Skeletal muscle tissue (tissue), 3 donors: ENCODE measurements at regions not wholly inside any gene's neighbourhood (a gene's known extent, or its start where the extent isn't known, plus 50 kb on each side); places are given as distances from the start of the nearest gene placed in this dataset.
"Not testable (repeated sequence)": the region's sequence is repeated elsewhere in the genome, so short reads cannot be mapped to it uniquely, and the experiment has no call there.

Experiments used
- H3K27ac ChIP-seq: one replicate; pipeline ENCODE4 v1.7.0; 2013; ENCODE audit warnings: mild to moderate bottlenecking, low read depth, low read length, inconsistent platforms
- H3K27me3 ChIP-seq, 3 donors: one replicate each; pipeline ENCODE4 v1.7.0; 2013; ENCODE audit warnings: low read length in 3 of 3; ENCODE audit not compliant: control insufficient read depth in 3 of 3, insufficient read depth in 3 of 3
- H3K36me3 ChIP-seq, 3 donors: one replicate each; pipeline ENCODE4 v1.7.0; 2013; ENCODE audit warnings: low read length in 3 of 3; ENCODE audit not compliant: control insufficient read depth in 3 of 3, insufficient read depth in 3 of 3
- H3K4me1 ChIP-seq, 3 donors: one replicate each; pipeline ENCODE4 v1.7.0; 2013; ENCODE audit warnings: low read length in 3 of 3, mild to moderate bottlenecking in 3 of 3; ENCODE audit not compliant: control insufficient read depth in 3 of 3, insufficient read depth in 3 of 3
- H3K4me3 ChIP-seq, 3 donors: one replicate each; pipeline ENCODE4 v1.7.0; 2013; ENCODE audit warnings: low read length in 3 of 3
- H3K9ac ChIP-seq, 3 donors: one replicate each; pipeline ENCODE4 v1.7.0; 2013; ENCODE audit warnings: low read length in 3 of 3, mild to moderate bottlenecking in 3 of 3, moderate library complexity in 2 of 3, low read depth in 1 of 3
- H3K9me3 ChIP-seq, 3 donors: one replicate each; pipeline ENCODE4 v1.7.0; 2013; ENCODE audit warnings: low read length in 3 of 3; ENCODE audit not compliant: control insufficient read depth in 3 of 3
- donor health status: Osteomylitis.

DNA sequence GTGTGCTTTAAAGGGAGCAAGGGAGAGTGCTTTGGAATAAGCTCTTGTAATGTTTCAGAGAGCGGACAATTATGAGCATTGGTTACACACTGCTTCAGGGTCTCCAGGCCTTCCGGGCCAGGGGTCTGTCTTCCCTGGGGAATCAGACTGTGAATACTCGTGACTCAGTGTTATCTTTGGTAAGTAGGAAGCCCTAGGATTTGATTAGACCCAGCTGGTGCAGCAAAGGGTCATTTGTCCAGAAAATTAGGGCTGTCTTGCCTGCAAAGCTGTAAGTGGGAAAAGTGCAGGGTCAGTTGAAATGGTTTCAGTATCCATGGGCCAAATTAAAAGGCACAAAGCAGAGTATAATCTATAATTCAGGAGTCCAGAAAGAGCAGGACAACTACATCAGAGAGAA lies 475.6 kb downstream of the MED13L start:
- H3K27me3 ChIP-seq = no peaks in the 10 kb centered on the region
- no peaks in the 10 kb centered on the region for H3K9me3 ChIP-seq
- H3K4me3 ChIP-seq = no peak overlapping the region
- no peak overlapping the region for H3K27ac ChIP-seq
- H3K36me3 ChIP-seq = no peaks in the 10 kb centered on the region
- no peaks in the 10 kb centered on the region for H3K4me1 ChIP-seq
- no peak overlapping the region for H3K9ac ChIP-seq

DNA sequence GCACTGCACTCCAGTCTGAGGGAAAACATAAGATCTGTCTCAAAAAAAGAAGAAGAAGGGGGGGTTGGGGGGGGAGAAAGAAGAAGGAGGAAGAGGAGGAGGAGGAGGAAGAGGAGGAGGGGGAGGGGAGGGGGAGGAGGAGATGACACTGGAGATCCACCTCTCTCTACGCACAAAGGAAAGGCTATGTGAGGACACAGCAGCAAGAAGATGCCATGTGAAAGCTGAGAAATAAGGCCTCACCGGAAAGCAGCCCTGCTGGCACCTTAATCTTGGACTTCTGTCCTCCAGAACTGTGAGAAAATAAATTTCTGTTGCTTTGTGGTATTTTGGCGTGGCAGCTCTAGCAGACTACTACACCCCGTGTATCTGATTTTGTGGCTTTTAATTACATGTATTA lies 477.9 kb downstream of the MED13L start:
- no peak overlapping the region for H3K4me3 ChIP-seq

GRCh38 chr12:115798309-115798917 lies 479.1 kb downstream of the MED13L start:
- Histone ChIP-seq H3K9me3 (no peaks in the 10 kb centered on the region), H3K4me1 (no peaks in the 10 kb centered on the region), H3K4me3 (no peak overlapping the region), H3K27ac (no peak overlapping the region), H3K36me3 (no peaks in the 10 kb centered on the region), H3K27me3 (no peaks in the 10 kb centered on the region), H3K9ac (no peak overlapping the region)

More for the DNA sequence above, 477.9 kb downstream of the MED13L start:
- Histone ChIP-seq H3K27me3 (no peaks in the 10 kb centered on the region), H3K9ac (no peak overlapping the region), H3K9me3 (no peaks in the 10 kb centered on the region), H3K27ac (no peak overlapping the region), H3K36me3 (no peaks in the 10 kb centered on the region), H3K4me1 (no peaks in the 10 kb centered on the region)

DNA sequence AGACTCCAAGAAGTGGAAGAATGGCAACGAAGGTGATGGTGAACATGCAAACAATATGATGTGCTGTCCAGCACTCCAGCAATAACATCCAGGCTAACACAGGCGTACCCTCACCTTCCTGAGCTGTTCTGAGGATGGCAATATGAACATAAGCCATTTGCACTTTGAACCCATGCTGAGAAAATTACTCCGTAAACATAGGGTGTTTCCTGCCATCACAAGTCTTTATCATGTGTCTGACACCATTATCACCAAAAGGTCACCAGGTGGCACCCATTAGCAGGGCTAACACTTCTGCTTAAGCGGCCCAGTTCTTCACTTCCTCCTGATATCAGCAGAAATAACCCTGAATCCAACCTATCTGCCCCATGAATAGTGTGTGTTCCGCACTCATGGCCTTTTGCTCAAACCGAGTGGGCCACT lies 482.8 kb downstream of the MED13L start:
- H3K4me3 ChIP-seq = no peak overlapping the region

GRCh38 chr12:115791331-115791730 lies 486.2 kb downstream of the MED13L start:
- Histone ChIP-seq H3K27ac (no peak overlapping the region), H3K36me3 (no peaks in the 10 kb centered on the region), H3K4me1 (no peaks in the 10 kb centered on the region)

More for the DNA sequence above, 482.8 kb downstream of the MED13L start:
- Histone ChIP-seq H3K36me3 (no peaks in the 10 kb centered on the region), H3K27ac (no peak overlapping the region), H3K9ac (no peak overlapping the region), H3K27me3 (no peaks in the 10 kb centered on the region), H3K4me1 (no peaks in the 10 kb centered on the region), H3K9me3 (no peaks in the 10 kb centered on the region)

DNA sequence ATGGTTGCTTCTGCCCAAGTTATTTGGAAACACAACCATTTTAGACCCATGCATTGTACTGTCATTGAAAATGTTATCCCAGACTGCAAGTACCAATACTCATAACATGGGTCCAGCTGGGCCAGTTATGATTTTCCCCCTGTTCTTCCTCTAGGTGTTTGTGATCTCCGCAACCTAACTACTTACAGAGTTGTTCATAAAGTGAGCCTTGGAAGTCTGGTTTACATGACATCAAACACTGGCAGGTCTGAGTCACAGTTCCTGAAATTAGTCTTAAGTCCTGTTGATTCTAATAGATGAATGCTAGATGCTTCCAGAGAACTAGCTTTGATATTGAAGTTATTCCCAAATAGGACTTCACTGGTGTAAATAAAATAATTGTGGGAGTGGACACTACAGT lies 487.0 kb downstream of the MED13L start:
- Histone ChIP-seq H3K36me3 (no peaks in the 10 kb centered on the region), H3K27me3 (peaks cover 0 to 3% (median 0%) of the 10 kb centered on the region in 3 donors), H3K9ac (no peak overlapping the region), H3K27ac (no peak overlapping the region), H3K4me1 (no peaks in the 10 kb centered on the region), H3K4me3 (no peak overlapping the region), H3K9me3 (no peaks in the 10 kb centered on the region)

More at GRCh38 chr12:115791331-115791730, 486.2 kb downstream of the MED13L start:
- H3K9ac ChIP-seq = no peak overlapping the region
- peaks cover 0 to 3% (median 0%) of the 10 kb centered on the region in 3 donors for H3K27me3 ChIP-seq
- no peak overlapping the region for H3K4me3 ChIP-seq
- H3K9me3 ChIP-seq = no peaks in the 10 kb centered on the region

- not testable (repeated sequence) for H3K27me3 ChIP-seq, H3K36me3 ChIP-seq, H3K9ac ChIP-seq, H3K9me3 ChIP-seq, H3K27ac ChIP-seq, H3K4me3 ChIP-seq, H3K4me1 ChIP-seq
These were observed 491.0 kb downstream of the MED13L start for GRCh38 chr12:115786490-115786889.

GRCh38 chr12:115785548-115785947 lies 491.9 kb downstream of the MED13L start:
- Histone ChIP-seq H3K4me1 (no peaks in the 10 kb centered on the region), H3K9ac (no peak overlapping the region), H3K27ac (no peak overlapping the region), H3K27me3 (peaks cover 0 to 3% (median 0%) of the 10 kb centered on the region in 3 donors), H3K36me3 (no peaks in the 10 kb centered on the region), H3K4me3 (no peak overlapping the region), H3K9me3 (no peaks in the 10 kb centered on the region)

DNA sequence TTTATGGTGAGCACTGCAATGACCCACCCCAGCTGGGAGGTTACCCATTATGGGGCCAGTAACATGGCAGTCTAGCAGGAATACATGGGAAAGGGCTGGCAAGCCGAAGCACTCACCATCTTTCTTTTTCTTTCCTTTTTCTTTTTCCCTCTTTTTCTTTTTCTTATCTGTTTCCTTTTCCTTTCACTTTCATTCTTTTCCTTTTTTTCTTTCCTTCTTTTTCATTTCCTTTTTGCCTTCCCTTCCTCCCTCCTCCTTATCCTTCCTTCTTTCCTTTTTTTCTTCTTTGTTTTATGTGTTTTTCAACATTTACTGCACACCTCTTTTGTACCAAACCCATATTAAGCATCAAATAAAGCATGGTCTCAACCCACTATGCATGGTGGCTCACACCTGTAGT lies 501.1 kb downstream of the MED13L start:
- Histone ChIP-seq H3K4me1 (no peaks in the 10 kb centered on the region), H3K27ac (no peak overlapping the region), H3K36me3 (no peaks in the 10 kb centered on the region), H3K4me3 (no peak overlapping the region), H3K27me3 (peaks cover 0 to 2% (median 0%) of the 10 kb centered on the region in 3 donors), H3K9ac (no peak overlapping the region), H3K9me3 (peaks cover 0 to 5% (median 0%) of the 10 kb centered on the region in 3 donors)

GRCh38 chr12:115774148-115774895 lies 503.2 kb downstream of the MED13L start:
- Histone ChIP-seq H3K9me3 (peaks cover 0 to 5% (median 0%) of the 10 kb centered on the region in 3 donors), H3K4me1 (peaks cover 0 to 2% (median 0%) of the 10 kb centered on the region in 3 donors), H3K27ac (no peak overlapping the region), H3K27me3 (peaks cover 0 to 2% (median 0%) of the 10 kb centered on the region in 3 donors), H3K9ac (no peak overlapping the region), H3K4me3 (no peak overlapping the region), H3K36me3 (no peaks in the 10 kb centered on the region)
